CD4-positive, alpha-beta T cell treated with Interleukin-12 subunit alpha and Interleukin-12 subunit beta, for 1 hour (primary cell): ENCODE measurements at regions not wholly inside any gene's neighbourhood (a gene's known extent, or its start where the extent isn't known, plus 50 kb on each side); places are given as distances from the start of the nearest gene placed in this dataset.

ENCODE experiments used
- DNase-seq: peaks from one replicate; pipeline ENCODE4 v3.0.0-alpha.2; 2020

DNA sequence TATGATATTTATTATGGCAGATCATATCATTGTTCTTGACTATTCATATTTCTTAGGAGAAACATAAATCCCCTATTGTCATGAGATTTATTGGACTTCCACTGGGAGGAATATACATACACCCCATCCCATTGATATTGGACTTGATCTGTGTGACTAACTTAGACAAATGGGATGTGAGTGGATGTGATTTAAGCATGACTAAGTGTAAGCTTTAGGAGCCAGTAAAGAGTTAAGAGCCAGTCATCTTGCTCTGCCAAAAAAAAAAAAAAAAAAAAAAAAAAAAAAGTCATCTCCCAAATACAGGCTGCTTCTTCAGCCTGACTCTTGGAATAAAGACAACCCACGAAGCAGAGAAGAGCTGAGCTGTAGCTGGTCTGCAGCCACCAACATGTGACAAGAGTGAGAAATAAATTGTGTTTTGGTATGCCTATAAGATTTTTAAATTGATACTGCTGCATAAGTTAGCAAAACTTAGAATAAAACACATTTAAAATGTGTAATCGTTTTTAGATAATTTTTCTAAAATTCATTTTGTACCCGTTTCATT lies 595.0 kb upstream of the LRRC4C start:
- no peak for DNase-seq

DNA sequence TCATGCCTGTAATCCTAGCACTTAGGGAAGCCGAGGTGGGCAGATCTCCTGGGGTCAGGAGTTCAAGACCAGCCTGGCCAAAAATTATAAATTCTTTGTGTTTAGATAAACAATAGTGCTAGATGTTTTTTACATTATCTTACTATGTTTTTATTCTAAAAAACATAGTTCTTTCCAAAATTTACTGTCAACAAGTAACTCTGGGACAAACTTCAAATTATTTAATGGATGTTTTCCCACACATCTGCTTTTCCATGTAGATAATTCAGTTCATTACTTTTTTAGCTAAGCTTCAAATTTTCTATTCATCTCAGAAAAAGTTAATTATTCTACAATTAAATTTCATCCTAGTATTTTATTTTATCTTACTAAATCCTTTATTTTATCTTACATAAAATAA lies 596.2 kb upstream of the LRRC4C start:
- DNase-seq, result no peak

DNA sequence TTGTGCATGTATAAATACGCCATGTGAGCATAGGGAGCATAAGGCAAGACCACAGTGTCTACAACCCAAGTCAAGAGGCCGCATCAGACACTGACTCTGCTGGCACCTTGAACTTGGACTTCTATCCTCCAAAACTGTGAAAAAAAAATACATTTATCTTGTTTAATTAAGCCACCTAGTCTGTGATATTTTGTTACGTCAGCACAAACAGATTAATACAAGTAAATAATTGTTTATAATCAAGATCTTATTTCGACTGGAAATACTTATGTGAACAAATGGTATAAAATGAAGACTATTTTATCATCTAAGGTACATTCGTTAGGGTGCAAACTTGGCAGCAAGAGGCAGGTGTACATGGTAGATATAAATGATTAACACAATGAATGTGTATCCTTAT lies 599.3 kb upstream of the LRRC4C start:
- DNase-seq, result no peak

DNA sequence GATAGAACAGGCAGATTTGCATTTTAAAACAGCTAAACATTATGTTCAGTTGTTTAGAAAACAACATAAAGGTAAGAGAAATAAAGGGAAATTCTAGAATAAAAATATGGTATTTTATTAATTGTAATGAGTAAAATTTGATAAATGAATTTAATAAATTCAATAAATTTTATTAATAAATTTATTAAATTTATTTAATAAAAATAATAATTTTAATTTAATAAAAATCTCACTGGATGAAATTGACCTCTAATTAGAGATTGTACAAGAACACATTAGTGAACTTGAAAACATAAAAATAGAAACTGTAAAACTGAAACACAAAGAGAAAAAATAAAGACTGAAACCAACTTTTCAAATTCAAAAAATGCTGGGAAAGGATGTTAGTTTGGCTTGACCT lies 605.7 kb upstream of the LRRC4C start:
- DNase-seq, result no peak

DNA sequence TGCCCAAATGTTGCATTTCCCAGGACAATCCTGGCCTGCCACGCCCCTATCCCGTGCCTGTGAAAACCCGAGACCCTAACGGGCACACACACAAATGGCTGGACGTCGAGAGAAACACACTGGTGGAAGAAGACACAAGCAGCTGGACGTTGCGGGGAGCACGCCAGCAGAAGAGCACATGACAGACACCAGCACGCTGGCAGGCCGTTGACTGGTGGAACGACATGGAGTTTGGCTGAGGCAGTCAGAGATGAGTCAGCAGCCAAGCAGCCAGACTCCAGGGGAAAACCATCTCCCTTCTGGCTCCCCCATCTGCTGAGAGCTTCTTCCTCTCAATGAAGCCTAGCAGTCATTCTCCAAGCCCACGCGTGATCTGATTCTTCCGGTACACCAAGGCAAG lies 606.7 kb upstream of the LRRC4C start:
- no peak for DNase-seq

DNA sequence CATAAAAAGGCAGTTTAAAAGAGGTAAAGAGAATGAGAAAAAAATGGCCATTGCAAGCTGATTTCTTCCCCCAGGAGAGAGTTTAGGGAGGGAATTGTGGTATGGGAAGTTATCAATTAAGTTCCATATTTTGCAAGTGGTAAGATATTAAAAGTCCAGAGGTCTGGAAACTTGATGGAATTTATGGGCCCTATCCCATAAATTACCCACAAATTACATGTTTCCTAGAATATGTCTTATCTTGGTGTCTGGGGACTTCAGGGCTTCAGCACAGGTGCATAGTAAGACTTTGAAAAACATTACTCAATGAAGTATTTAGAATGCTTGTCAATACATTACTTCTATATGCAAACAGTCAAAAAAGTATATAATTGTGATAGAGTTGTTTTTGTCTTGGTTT lies 614.9 kb upstream of the LRRC4C start:
- no peak for DNase-seq

DNA sequence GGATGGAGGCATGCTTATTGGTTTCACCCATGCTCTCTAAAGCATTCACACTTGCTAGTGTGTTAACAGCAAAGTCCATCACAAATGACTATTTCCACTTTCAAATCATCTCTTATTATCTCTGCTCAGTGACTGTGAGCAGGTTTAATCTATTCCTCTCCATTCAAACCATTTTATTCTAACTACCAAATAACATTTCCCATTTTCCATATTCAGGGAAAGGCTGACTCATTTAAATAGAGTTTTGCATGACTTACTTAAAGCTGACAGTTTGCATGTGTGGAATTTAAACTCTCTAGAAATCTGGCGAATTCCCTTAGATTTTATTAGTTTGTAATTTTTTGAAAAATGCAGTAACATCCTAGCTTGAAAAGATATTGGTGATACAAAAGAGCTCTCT lies 615.7 kb upstream of the LRRC4C start:
- DNase-seq, result no peak

DNA sequence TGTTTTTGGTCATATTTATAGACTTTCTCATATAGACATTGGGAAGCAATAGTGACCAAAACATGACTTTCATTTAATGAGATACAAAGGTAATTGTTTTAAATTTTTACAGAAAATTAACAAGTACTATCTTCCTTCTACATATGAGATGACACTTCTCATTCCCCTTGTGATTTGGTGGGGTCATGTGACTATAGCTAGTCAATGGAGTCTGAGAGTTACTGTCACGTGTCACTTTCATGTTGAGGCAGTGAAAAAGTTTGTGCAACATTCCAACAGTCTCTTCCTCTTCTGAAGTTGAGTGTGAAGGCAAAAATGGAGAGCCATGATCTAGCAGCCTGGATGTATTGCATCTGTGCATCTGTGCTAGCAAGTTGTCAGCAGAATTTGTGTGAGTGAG lies 618.3 kb upstream of the LRRC4C start:
- DNase-seq, result no peak

DNA sequence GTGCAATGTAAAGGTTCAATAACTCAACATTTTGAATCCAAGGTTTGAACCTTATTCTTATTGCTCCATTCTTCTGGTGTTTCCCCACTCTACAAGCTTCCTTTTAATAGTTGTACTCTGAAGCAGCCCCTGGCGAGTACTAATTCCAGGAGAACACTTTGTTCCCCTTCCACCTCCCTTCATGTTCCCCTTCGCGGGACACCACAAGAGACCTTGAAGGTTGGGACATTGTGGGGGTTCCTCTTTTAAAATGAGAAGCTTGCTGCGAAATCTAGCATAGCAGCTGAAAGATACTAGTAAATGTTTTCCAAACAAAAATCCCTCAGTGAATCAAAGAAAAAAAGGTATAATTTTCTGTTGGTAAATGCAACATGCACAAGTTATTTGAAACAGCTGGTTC lies 626.3 kb upstream of the LRRC4C start:
- DNase-seq, result no peak

DNA sequence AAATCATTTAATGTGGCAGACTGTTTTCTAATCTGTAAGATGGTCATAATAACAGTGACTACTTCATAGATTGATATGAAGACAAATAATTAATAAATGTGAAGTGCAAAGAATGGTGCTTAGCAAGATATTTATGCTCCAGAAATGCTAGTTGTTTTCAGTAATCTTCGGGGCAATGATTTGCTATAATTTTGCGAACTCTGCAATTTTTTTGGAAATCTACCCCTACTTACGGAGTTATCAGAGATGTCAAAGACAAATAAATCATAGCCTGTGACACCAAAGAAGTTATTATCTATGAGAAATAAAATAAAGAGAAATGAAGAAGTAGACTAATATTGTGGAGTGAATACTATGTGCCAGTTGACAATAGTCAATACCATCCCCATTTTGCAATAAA lies 634.1 kb upstream of the LRRC4C start:
- no peak for DNase-seq

DNA sequence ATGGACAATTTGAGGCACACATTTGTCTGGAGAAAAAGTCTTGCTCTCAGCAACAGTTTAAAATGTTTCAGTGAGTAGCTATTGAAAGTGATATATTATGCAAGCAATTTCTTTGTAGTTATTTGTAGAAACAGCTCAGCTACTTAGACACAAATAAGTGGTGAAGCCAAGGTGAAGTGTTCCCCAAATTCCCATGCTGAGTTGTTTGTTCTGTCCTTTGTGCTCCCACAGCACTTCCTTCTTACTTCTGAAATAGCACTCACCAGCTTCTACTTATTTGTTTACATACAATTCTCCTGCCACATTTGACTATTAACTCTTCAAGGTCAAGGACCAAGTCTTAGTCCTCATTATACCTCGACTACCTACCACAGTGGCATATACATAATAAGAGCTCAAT lies 638.6 kb upstream of the LRRC4C start:
- DNase-seq, result no peak

DNA sequence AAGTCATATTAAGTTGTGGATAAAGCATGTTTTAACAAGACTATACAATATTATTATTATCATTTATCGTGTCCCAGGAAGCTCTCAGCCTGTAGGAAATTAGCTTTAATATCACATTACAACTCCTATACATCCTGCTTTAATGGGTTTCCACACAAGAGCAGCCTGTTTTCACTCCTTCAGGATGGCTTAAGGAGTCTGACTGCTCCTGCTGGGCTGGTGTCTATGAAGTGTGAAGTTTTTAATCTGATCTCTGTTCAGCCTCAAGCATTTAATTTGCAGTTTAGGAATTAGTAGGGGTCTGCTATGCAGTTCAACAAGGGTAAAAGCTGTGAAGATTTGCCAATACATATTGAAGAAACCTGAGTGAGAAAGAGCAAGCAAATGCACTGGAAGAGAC lies 653.4 kb upstream of the LRRC4C start:
- DNase-seq, result no peak

DNA sequence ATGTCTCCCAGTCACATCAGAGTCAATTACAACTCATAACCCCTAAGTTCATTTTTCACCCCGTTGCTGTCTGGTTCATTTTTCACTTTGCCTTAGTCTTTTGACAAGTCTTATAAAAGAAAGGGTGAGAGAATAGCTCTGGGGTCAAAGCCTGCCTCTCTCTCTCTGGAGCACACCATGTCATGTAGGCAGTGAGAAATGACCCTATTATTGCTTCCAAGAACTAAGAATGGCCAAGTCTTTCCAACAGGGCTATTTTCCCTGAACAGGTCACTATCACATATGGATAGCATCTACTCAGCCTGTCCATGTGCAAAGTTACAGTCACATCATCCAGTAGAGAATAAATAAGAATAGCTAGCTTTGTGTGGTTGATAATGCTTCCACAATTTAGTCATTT lies 655.5 kb upstream of the LRRC4C start:
- DNase-seq, result no peak

DNA sequence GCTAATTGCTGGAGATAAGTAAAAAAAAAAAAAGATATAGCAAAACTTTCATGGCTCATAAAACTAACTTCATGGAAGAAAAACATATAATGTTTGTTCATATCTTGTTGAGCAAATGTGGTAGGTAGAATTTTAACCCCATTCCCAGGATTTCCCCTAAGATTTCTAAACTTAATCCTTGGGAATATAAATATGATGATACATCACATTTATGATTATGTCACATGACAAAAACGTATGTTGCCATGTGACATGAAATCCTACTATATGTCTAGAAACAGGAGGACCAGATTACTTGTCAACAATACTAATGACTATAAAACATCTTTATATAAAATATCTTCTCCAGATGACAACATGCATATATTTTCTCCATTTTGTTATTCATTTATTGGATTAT lies 679.0 kb upstream of the LRRC4C start:
- DNase-seq, result no peak

DNA sequence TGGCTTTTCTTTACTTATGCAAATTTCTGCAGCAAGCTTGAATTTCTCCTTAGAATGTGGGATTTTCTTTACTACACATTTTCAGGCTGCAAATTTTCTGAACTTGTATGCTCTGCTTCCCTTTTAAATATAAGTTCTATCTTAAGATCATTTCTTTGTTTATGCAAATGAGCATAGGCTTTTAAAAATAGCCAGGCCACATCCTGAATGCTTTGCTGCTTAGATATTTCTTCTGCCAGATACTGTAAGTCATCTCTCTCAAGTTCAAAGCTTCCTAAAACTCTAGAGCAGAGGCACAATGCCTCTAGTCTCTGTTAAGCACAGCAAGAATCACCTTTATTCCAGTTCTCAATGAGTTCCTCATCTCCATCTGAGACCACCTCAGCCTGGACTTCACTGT lies 685.9 kb upstream of the LRRC4C start:
- no peak for DNase-seq

DNA sequence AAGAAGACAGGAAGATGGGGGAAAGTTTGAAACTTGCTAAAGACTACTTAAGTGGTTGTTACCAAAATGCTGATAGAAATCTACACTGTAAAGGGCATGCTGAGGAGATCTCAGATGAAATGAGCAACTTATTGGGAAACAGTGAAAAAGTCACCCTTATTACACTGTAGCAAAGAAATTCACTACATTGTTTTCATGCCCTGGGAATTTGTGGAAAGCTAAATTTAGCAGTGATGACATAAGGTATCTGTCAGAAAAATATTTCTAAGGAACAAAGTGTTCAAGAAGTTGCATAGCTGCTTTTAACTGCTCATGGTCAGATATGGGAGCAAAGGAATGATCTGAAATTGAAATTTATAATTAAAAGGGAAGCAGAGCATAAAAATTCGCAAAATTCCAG lies 702.4 kb upstream of the LRRC4C start:
- no peak for DNase-seq

DNA sequence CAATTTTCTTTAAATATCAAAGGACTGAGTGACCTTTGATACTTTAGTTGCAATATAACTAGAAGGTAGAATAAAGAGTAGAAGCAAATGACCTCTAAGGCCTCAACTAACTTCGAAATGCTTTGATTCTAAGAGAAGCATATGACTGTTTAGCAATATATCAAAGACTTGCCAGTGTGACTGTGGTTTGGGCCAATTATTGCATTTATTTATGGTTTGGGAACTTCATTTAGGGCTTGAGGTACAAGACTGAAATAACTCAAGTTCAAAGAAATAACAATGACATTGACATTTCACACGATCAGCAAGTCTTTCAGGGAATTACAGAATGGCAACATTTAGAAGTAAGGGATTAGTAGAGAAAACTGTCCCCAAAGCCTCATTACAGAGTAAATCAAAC lies 709.7 kb upstream of the LRRC4C start:
- DNase-seq, result no peak

DNA sequence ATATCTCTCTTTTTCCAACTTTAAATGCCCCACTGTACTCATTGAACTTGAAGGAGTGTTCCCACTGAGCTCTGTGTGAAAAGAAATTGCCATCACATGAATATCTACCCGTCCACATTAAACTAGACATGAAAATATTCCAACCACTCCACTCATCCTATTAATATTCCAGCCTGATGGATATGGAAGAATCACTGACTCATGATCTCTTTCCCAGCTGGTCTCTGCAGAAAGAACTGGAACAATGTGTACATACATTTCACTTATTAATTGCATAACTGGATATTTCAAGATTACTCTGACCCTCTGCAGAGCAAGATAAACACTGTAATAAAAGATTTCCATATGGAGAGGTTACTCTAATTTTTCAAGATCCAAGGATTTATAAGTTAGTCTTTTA lies 711.1 kb upstream of the LRRC4C start:
- no peak for DNase-seq

DNA sequence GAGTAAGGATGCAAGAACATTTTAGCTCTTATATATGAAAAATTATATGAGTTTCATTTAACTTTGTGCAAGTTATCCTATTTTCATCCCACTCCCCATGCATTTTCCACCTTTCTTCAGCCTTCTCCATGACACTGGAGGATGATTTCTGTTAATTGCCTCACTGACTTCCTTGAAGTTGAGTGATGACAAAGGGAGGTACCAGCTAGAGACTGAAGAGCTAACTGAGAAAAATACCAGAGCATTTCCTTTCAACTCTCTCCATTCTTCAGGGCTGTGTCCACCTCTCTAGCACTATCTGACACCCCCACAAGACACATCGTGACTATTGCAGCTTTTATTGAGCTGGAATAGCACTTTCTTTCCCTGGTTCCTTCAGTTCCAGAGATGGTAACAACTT lies 711.6 kb upstream of the LRRC4C start:
- no peak for DNase-seq

DNA sequence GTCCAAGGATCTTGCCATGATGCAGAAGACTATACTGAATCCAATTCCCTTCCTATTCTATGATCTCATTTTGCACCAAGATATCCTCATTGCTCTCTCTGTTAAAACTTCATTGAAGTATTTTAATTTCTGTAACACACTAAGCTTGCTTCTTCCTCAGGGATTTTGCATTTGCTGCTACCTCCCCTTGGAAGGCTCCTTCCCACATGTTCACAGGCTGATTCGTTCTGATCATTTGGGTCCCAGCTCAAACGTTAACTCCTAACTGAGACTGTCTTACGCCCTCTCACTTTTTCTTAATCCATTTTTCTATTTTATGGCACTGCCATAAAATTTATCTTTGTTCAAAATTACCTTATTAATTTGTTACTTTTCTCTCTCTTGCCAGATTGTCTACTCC lies 713.0 kb upstream of the LRRC4C start:
- no peak for DNase-seq

DNA sequence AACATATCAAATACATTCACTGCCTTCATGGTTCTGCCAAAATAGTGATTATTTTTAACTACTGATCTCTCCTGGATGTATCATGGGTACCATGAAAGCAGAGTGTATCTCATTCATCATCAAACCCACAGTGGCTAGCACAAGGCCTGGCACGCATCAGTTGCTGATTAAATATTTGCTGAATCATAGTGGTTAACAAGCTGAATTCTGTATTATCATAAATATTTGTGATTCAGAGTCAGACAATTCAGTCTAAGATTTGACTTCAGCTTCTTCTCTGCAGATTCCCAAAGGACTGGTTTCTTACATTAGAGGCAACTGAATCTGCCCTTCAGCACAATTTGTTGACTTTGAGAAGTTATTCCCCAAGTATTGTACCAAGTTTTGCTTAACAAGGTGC lies 715.8 kb upstream of the LRRC4C start:
- DNase-seq, result no peak

DNA sequence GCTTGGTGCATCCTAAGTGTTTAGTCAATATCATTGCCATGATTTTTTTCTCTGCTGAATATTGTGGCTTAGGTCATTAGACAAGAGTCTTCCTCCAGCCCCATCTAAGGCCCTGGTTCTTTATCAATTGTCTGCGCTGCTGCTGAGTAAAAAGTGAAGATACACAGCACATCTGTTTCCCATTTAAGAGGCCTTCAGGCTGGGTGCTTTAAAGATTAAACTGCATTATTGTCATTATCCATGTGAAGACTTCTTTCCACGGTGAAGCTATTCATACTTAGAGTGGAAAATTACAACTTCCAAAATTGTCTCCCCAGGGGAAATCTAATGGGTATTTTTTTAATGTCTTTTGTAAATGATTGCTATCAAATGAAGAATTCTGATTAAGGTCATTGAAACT lies 719.8 kb upstream of the LRRC4C start:
- no peak for DNase-seq

DNA sequence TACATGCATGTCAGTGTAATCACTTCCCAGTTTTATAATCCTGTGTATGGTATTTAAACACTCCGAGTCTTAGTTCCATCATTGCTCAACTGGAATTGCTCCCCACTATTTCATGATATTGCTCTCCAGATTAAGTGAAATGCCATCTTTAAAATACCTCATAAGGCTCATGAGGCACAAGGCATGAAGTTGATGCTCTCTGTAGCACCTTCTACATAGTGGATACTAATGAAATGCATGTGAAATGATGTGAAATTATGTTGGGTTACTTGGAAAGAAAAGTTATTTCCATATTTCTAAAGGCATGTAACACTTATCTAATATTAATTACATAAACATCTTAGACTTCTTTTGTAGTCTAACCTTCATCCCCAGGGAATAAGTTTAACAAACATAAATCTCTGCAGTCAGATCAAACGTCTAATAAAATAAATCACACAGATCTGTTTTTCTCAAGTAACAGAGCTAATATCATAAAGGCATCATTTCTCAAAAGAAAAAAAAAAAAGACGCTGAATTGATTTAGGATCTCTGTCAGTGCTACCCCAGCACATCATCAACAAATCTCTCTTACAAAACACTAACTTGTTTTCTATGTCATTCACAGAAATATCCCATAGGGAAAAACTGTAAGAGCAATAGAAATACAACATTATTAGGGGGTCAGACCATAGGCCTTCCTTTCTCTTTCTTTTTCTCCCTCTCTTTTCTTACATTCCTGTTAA lies 736.0 kb upstream of the LRRC4C start:
- no peak for DNase-seq

DNA sequence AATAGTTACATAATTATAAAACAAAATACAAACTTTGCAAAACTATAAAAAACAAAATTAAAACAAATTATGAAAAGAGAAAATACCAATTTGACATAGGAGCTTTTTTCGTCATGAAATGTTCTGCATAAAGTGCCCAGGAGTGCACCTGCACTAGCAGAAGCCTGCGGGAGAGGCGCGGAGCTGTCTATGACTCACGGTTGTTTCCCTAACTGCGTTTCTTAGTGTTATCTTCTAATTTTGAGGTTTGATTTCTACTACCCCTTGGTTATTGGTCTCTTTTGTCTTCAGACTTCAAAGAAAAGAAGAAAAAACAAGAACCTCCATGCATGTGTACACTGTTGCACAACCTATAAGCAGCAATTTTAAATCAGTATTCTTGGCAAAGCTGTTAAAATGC lies 740.9 kb upstream of the LRRC4C start:
- no peak for DNase-seq

DNA sequence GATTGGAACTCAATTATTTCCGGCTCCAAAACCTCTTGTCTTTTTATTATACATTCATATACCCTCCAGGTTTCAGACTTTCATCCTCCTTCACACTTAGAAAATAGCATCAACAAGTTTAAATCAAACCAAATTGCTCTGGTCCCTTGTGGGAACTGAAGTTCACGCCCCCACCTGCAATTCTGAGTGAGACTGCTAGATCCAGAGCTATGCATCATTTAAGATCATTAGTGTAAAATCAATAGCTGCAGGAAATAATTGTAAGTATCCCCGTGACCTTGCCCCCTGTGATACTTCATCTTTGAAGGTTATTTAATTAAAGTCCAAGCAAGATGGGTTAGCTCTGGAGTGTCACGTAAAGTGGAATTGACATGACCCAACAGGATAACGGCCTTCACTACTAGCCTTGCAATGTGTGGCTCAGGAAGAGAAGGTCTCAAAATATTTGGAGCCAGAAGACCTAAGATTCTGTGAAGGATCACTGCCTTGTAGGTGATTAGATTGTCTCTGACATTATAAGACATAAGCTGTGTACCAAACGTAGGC lies 742.2 kb upstream of the LRRC4C start:
- DNase-seq, result no peak
